Naive thymus-derived CD4-positive, alpha-beta T cell (primary cell): ENCODE measurements at regions not wholly inside any gene's neighbourhood (a gene's known extent, or its start where the extent isn't known, plus 50 kb on each side); places are given as distances from the start of the nearest gene placed in this dataset.
"Not testable (repeated sequence)": the region's sequence is repeated elsewhere in the genome, so short reads cannot be mapped to it uniquely, and the experiment has no call there.

ENCODE experiments used
- ATAC-seq: fragments of 150-1000 bp; cut with Tn5 transposase; 2 replicates; pipeline ENCODE4 v1.10.0; 2021; ENCODE audit warnings: mild to moderate bottlenecking, moderate library complexity
- CTCF ChIA-PET: fragments of 350-600 bp; sonication (Branson Sonifier 250); formaldehyde crosslinking; loops from one replicate; lab custom pipeline; 2021; ENCODE audit warnings: antibody characterized with exemption; lab: Charles Lee
- POLR2A ChIA-PET: fragments of 350-600 bp; sonication (Branson Sonifier 250); formaldehyde crosslinking; loops from one replicate; lab custom pipeline; 2021; ENCODE audit warnings: antibody characterized with exemption, inconsistent platforms; lab: Charles Lee
- DNase-seq, 9 donors: peaks; one replicate each; pipeline versions ENCODE4 v3.0.0 to v3.0.0-alpha.2; 2020 to 2022; ENCODE audit warnings: mixed read lengths in 1 of 9
- H3K27ac ChIP-seq: one replicate; pipeline ENCODE4 v1.7.0; 2013; ENCODE audit warnings: mild to moderate bottlenecking, low read depth, low read length, moderate library complexity
- H3K27me3 ChIP-seq, 2 donors: one replicate each; pipeline ENCODE4 v1.7.0; 2013; ENCODE audit warnings: low read length in 2 of 2, mild to moderate bottlenecking in 2 of 2, moderate library complexity in 2 of 2; ENCODE audit not compliant: control insufficient read depth in 2 of 2, insufficient read depth in 2 of 2
- H3K36me3 ChIP-seq, 3 experiments: 1 replicate in 2 of 3; 2 replicates in 1 of 3; pipeline ENCODE4 v1.7.0; 2013; ENCODE audit warnings: low read length in 3 of 3, mild to moderate bottlenecking in 3 of 3, moderate library complexity in 1 of 3; ENCODE audit not compliant: insufficient read depth in 3 of 3, control insufficient read depth in 2 of 3
- H3K4me1 ChIP-seq, 2 donors: one replicate each; pipeline ENCODE4 v1.7.0; 2013; ENCODE audit warnings: low read length in 2 of 2, mild to moderate bottlenecking in 2 of 2, moderate library complexity in 1 of 2; ENCODE audit not compliant: control insufficient read depth in 2 of 2, insufficient read depth in 2 of 2
- H3K4me3 ChIP-seq: 2 replicates; pipeline ENCODE4 v1.7.0; 2013; ENCODE audit warnings: mild to moderate bottlenecking, low read length
- H3K9me3 ChIP-seq, 3 experiments: 1 replicate in 2 of 3; 2 replicates in 1 of 3; pipeline ENCODE4 v1.7.0; 2013; ENCODE audit warnings: low read length in 3 of 3; ENCODE audit not compliant: control insufficient read depth in 2 of 3
- H3K27ac Mint-ChIP-seq, 9 donors: one replicate each; pipeline ENCODE4 v1.8.0; 2020 to 2022; ENCODE audit warnings: mixed read lengths in 9 of 9, mild to moderate bottlenecking in 8 of 9, moderate library complexity in 5 of 9, inconsistent platforms in 2 of 9
- H3K27me3 Mint-ChIP-seq, 5 donors: one replicate each; pipeline ENCODE4 v1.8.0; 2021 to 2022; ENCODE audit warnings: mixed read lengths in 5 of 5, mild to moderate bottlenecking in 1 of 5
- H3K36me3 Mint-ChIP-seq, 5 donors: one replicate each; pipeline ENCODE4 v1.8.0; 2020 to 2022; ENCODE audit warnings: mixed read lengths in 5 of 5, mild to moderate bottlenecking in 3 of 5, inconsistent platforms in 1 of 5
- H3K4me1 Mint-ChIP-seq, 7 donors: one replicate each; pipeline ENCODE4 v1.8.0; 2020 to 2022; ENCODE audit warnings: mixed read lengths in 7 of 7, mild to moderate bottlenecking in 3 of 7, inconsistent platforms in 1 of 7
- H3K4me3 Mint-ChIP-seq, 10 donors: one replicate each; pipeline ENCODE4 v1.8.0; 2020 to 2022; ENCODE audit warnings: mild to moderate bottlenecking in 10 of 10, mixed read lengths in 10 of 10, moderate library complexity in 6 of 10, inconsistent platforms in 2 of 10
- H3K9me3 Mint-ChIP-seq, 11 donors: one replicate each; pipeline ENCODE4 v1.8.0; 2020 to 2022; ENCODE audit warnings: mixed read lengths in 11 of 11, mild to moderate bottlenecking in 4 of 11, inconsistent platforms in 1 of 11, moderate library complexity in 1 of 11
- intact Hi-C, 2 donors: fragments of 100-400 bp; cut with micrococcal nuclease; formaldehyde crosslinking; loops; one replicate each; pipeline ENCODE4 v1.15.1; 2023

- H3K36me3 Mint-ChIP-seq, H3K27me3 ChIP-seq, H3K9me3 ChIP-seq, CTCF ChIA-PET, H3K4me1 ChIP-seq, H3K27me3 Mint-ChIP-seq, POLR2A ChIA-PET, H3K27ac ChIP-seq, H3K36me3 ChIP-seq, ATAC-seq, H3K4me3 ChIP-seq, H3K27ac Mint-ChIP-seq, DNase-seq, intact Hi-C loops, H3K4me1 Mint-ChIP-seq, H3K4me3 Mint-ChIP-seq: not testable (repeated sequence)
- peaks cover 0 to 11% (median 6%) of the 10 kb centered on the region in 11 donors for H3K9me3 Mint-ChIP-seq
Observed at GRCh38 chr2:142727821-142728478, 149.5 kb upstream of the KYNU start.

- no peak overlapping the region for H3K4me3 Mint-ChIP-seq
- ATAC-seq (no peak), DNase-seq (no peak)
- no peaks in the 10 kb centered on the region for H3K27me3 Mint-ChIP-seq
- Histone ChIP-seq H3K36me3 (no peaks in the 10 kb centered on the region), H3K9me3 (no peaks in the 10 kb centered on the region), H3K27me3 (no peaks in the 10 kb centered on the region), H3K4me1 (no peaks in the 10 kb centered on the region), H3K27ac (no peak overlapping the region), H3K4me3 (no peak overlapping the region)
- intact Hi-C loops, result no loop called here
- ChIA-PET POLR2A (no interaction called here), CTCF (interaction anchor here (0.7 kb wide), 1 partner anchor 38 kb away, joined by 4 read pairs; no protein-coding TSS in a partner anchor)
- H3K27ac Mint-ChIP-seq, result no peak overlapping the region
- H3K4me1 Mint-ChIP-seq, result no peaks in the 10 kb centered on the region
- H3K36me3 Mint-ChIP-seq, result no peaks in the 10 kb centered on the region
- peaks cover 3 to 11% (median 6%) of the 10 kb centered on the region in 11 donors for H3K9me3 Mint-ChIP-seq
Observed at GRCh38 chr2:142725386-142725785, 152.1 kb upstream of the KYNU start.

- Mint-ChIP-seq H3K36me3 (no peaks in the 10 kb centered on the region), H3K4me1 (no peaks in the 10 kb centered on the region), H3K9me3 (peaks cover 3 to 11% (median 6%) of the 10 kb centered on the region in 11 donors), H3K4me3 (no peak overlapping the region), H3K27ac (no peak overlapping the region), H3K27me3 (no peaks in the 10 kb centered on the region)
- Histone ChIP-seq H3K9me3 (no peaks in the 10 kb centered on the region), H3K27me3 (no peaks in the 10 kb centered on the region), H3K36me3 (no peaks in the 10 kb centered on the region), H3K4me3 (no peak overlapping the region), H3K27ac (no peak overlapping the region), H3K4me1 (no peaks in the 10 kb centered on the region)
- ATAC-seq (no peak), DNase-seq (no peak)
- intact Hi-C loops, result no loop called here
- ChIA-PET CTCF (interaction anchor here (0.5 kb wide), 1 partner anchor 108 kb away, joined by 3 read pairs; no protein-coding TSS in a partner anchor), POLR2A (no interaction called here)
Observed at GRCh38 chr2:142724713-142725349, 152.6 kb upstream of the KYNU start.

GRCh38 chr2:142724186-142724585, 153.3 kb upstream of the KYNU start:
- ChIA-PET CTCF (interaction anchor here (0.5 kb wide), 1 partner anchor 109 kb away, joined by 3 read pairs; no protein-coding TSS in a partner anchor), POLR2A (no interaction called here)
- H3K36me3 ChIP-seq, result no peaks in the 10 kb centered on the region
- no peak overlapping the region for H3K4me3 ChIP-seq
- no peaks in the 10 kb centered on the region for H3K27me3 ChIP-seq
- H3K4me1 ChIP-seq, result no peaks in the 10 kb centered on the region
- ATAC-seq (no peak), DNase-seq (no peak)
- peaks cover 0 to 10% (median 5%) of the 10 kb centered on the region in 11 donors for H3K9me3 Mint-ChIP-seq
- H3K4me1 Mint-ChIP-seq, result no peaks in the 10 kb centered on the region
- no peaks in the 10 kb centered on the region for H3K9me3 ChIP-seq
- no peak overlapping the region for H3K4me3 Mint-ChIP-seq
- no peak overlapping the region for H3K27ac ChIP-seq
- no peak overlapping the region for H3K27ac Mint-ChIP-seq
- H3K27me3 Mint-ChIP-seq, result no peaks in the 10 kb centered on the region
- intact Hi-C loops, result no loop called here
- H3K36me3 Mint-ChIP-seq, result no peaks in the 10 kb centered on the region

GRCh38 chr2:142723236-142723635, 154.2 kb upstream of the KYNU start:
- intact Hi-C loops, result no loop called here

GRCh38 chr2:142722569-142722968, 154.9 kb upstream of the KYNU start:
- Mint-ChIP-seq H3K27ac (no peak overlapping the region), H3K27me3 (no peaks in the 10 kb centered on the region), H3K9me3 (peaks cover 0 to 10% (median 2%) of the 10 kb centered on the region in 11 donors), H3K36me3 (no peaks in the 10 kb centered on the region), H3K4me1 (no peaks in the 10 kb centered on the region), H3K4me3 (no peak overlapping the region)
- CTCF ChIA-PET, result no interaction called here
- intact Hi-C loops, result no loop called here
- H3K9me3 ChIP-seq, result no peaks in the 10 kb centered on the region
- no peaks in the 10 kb centered on the region for H3K4me1 ChIP-seq
- DNase-seq, result no peak
- no peaks in the 10 kb centered on the region for H3K27me3 ChIP-seq
- no peak overlapping the region for H3K4me3 ChIP-seq
- no peak overlapping the region for H3K27ac ChIP-seq
- POLR2A ChIA-PET, result no interaction called here
- no peaks in the 10 kb centered on the region for H3K36me3 ChIP-seq
- no peak for ATAC-seq

More at GRCh38 chr2:142723236-142723635, 154.2 kb upstream of the KYNU start:
- Histone ChIP-seq H3K27ac (no peak overlapping the region), H3K36me3 (no peaks in the 10 kb centered on the region), H3K9me3 (no peaks in the 10 kb centered on the region), H3K4me3 (no peak overlapping the region), H3K4me1 (no peaks in the 10 kb centered on the region), H3K27me3 (no peaks in the 10 kb centered on the region)
- ATAC-seq (no peak), DNase-seq (no peak)
- Mint-ChIP-seq H3K27ac (no peak overlapping the region), H3K4me3 (no peak overlapping the region), H3K4me1 (no peaks in the 10 kb centered on the region), H3K36me3 (no peaks in the 10 kb centered on the region), H3K9me3 (peaks cover 0 to 10% (median 3%) of the 10 kb centered on the region in 11 donors), H3K27me3 (no peaks in the 10 kb centered on the region)
- ChIA-PET POLR2A (no interaction called here), CTCF (no interaction called here)

- DNase-seq (no peak), ATAC-seq (no peak)
- intact Hi-C loops, result no loop called here
- H3K4me3 ChIP-seq, result no peak overlapping the region
- Mint-ChIP-seq H3K27me3 (no peaks in the 10 kb centered on the region), H3K4me3 (no peak overlapping the region), H3K4me1 (no peaks in the 10 kb centered on the region), H3K36me3 (no peaks in the 10 kb centered on the region), H3K9me3 (peaks cover 0 to 10% (median 0%) of the 10 kb centered on the region in 11 donors), H3K27ac (no peak overlapping the region)
- POLR2A ChIA-PET, result no interaction called here
- no peaks in the 10 kb centered on the region for H3K36me3 ChIP-seq
- no peaks in the 10 kb centered on the region for H3K9me3 ChIP-seq
- no peaks in the 10 kb centered on the region for H3K27me3 ChIP-seq
- CTCF ChIA-PET, result interaction anchor here (0.6 kb wide), 1 partner anchor 173 kb away, joined by 3 read pairs; no protein-coding TSS in a partner anchor
- H3K4me1 ChIP-seq, result no peaks in the 10 kb centered on the region
- H3K27ac ChIP-seq, result no peak overlapping the region
Observed at GRCh38 chr2:142722086-142722485, 155.4 kb upstream of the KYNU start.
